GM12878 (cell line): ENCODE measurements at regions not wholly inside any gene's neighbourhood (a gene's known extent, or its start where the extent isn't known, plus 50 kb on each side); places are given as distances from the start of the nearest gene placed in this dataset.

Experiments
- CREM ChIP-seq: IDR thresholded peaks from 2 replicates; pipeline ENCODE4 v1.6.1; 2014; ENCODE audit warnings: antibody characterized with exemption, low read depth
- MTA3 ChIP-seq: IDR thresholded peaks from 2 replicates; pipeline ENCODE4 v1.6.1; 2012; ENCODE audit warnings: low read length, inconsistent platforms, borderline replicate concordance
- PAX8 ChIP-seq: fragments of 450-650 bp; IDR thresholded peaks from 2 replicates; pipeline ENCODE4 v1.6.1; 2017; ENCODE audit warnings: mild to moderate bottlenecking, moderate library complexity
- POLR2AphosphoS2 ChIP-seq: IDR thresholded peaks from 2 replicates; pipeline ENCODE4 v1.6.1; 2011; ENCODE audit warnings: low read depth, mild to moderate bottlenecking, low read length, improper control_type of control experiment, moderate library complexity
- SREBF2 ChIP-seq: IDR thresholded peaks from 2 replicates; pipeline ENCODE4 v1.6.1; 2012; ENCODE audit warnings: mild to moderate bottlenecking, low read length
- TARDBP ChIP-seq: IDR thresholded peaks from 2 replicates; pipeline ENCODE4 v1.6.1; 2016; ENCODE audit warnings: borderline replicate concordance
- ZBTB33 ChIP-seq: fragments of 450-650 bp; IDR thresholded peaks from 2 replicates; pipeline ENCODE4 v1.6.1; 2017; ENCODE audit warnings: mild to moderate bottlenecking
- ZNF687 ChIP-seq: fragments of 450-650 bp; IDR thresholded peaks from 2 replicates; pipeline ENCODE4 v1.6.1; 2017; ENCODE audit warnings: mild to moderate bottlenecking, moderate library complexity

GRCh38 chr14:50013934-50014333, 102.4 kb downstream of the VCPKMT start (continued):
- TF ChIP-seq MTA3, result no peak
- TF ChIP-seq ZNF687, result no peak
- TF ChIP-seq CREM, result no peak
- TF ChIP-seq POLR2AphosphoS2, result no peak
- TF ChIP-seq ZBTB33, result no peak
- no peak for TF ChIP-seq TARDBP
- no peak for TF ChIP-seq PAX8
- TF ChIP-seq SREBF2, result no peak
